Hepatocyte (in vitro differentiated cells): ENCODE measurements at regions not wholly inside any gene's neighbourhood (a gene's known extent, or its start where the extent isn't known, plus 50 kb on each side); places are given as distances from the start of the nearest gene placed in this dataset.

ENCODE experiments used
- CTCF ChIP-seq: fragments of 200-600 bp; sonication (generic); IDR thresholded peaks from 2 replicates; pipeline ENCODE4 v1.5.1; 2016; ENCODE audit warnings: antibody characterized with exemption, mild to moderate bottlenecking; ENCODE audit not compliant: poor library complexity
- EZH2 ChIP-seq: fragments of 200-600 bp; sonication (generic); IDR thresholded peaks from 2 replicates; pipeline ENCODE4 v1.6.1; 2016; ENCODE audit warnings: antibody characterized with exemption, mild to moderate bottlenecking, borderline replicate concordance

DNA sequence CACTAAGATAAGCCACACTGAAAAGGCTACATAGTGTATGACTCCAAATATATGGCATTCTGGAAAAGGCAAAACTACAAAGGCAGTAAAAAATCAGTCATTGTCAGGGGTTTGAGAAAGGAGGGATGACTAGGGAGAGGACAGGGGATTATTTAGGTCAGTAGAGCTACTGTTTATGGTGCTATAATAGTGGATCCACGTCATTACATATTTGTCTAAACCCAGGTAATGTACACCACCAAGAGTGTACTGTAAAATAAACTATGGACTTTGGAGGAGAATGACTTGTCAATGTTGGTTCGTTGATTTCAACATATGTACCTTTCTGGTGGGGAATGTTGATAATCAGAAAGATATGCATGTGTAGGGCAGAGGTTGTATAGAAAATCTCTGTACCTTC, 837.6 kb downstream of the FAM133A start:
- TF ChIP-seq CTCF: no peak
- no peak for TF ChIP-seq EZH2
